A549 (cell line): ENCODE measurements at regions not wholly inside any gene's neighbourhood (a gene's known extent, or its start where the extent isn't known, plus 50 kb on each side); places are given as distances from the start of the nearest gene placed in this dataset.

Experiments
- ATAC-seq, 2 experiments: fragments of 200-7000 bp in 1 of 2; fragments of >200 bp in 1 of 2; cut with Nextera tagmentation in 1 of 2; cut with Tn5 transposase in 1 of 2; 3 replicates each; pipeline versions ENCODE4 v1.8.0 to v1.9.1; 2018 to 2020; ENCODE audit warnings: mild to moderate bottlenecking in 1 of 2, moderate library complexity in 1 of 2
- CTCF ChIA-PET: fragments of 300-600 bp; sonication (Branson Sonifier 250); formaldehyde crosslinking; extraction: SDS; loops from one replicate; lab custom pipeline; 2021; ENCODE audit warnings: antibody characterized with exemption, inconsistent platforms; lab: Yijun Ruan, JAX
- POLR2A ChIA-PET: fragments of 350-600 bp; formaldehyde crosslinking; extraction: SDS; loops from one replicate; lab custom pipeline; 2021; ENCODE audit warnings: antibody characterized with exemption, inconsistent platforms; lab: Yijun Ruan, JAX
- DNase-seq, 2 experiments: peaks; one replicate each; pipeline versions ENCODE4 v3.0.0 to v3.0.0-alpha.2; 2011 to 2016; ENCODE audit warnings: low read depth in 1 of 2, low spot score in 1 of 2
- FAIRE-seq: peaks from 2 replicates; lab custom pipeline; 2011; peaks lifted over from hg19 to GRCh38; lab: Jason Lieb, UNC
- H3K27ac ChIP-seq, 2 experiments: fragments of >200 bp; sonication (Bioruptor Twin); formaldehyde crosslinking; 3 replicates each; pipeline ENCODE4 v1.5.1; 2016 to 2017
- H3K4me1 ChIP-seq: fragments of >200 bp; sonication (Bioruptor Twin); formaldehyde crosslinking; 3 replicates; pipeline ENCODE4 v1.6.1; 2016
- H3K4me2 ChIP-seq: fragments of >200 bp; sonication (Bioruptor Twin); formaldehyde crosslinking; 3 replicates; pipeline ENCODE4 v1.6.1; 2016
- H3K4me3 ChIP-seq: fragments of >200 bp; sonication (Bioruptor Twin); formaldehyde crosslinking; 3 replicates; pipeline ENCODE4 v1.5.1; 2016
- H3K9me3 ChIP-seq: fragments of >200 bp; sonication (Bioruptor Twin); formaldehyde crosslinking; 3 replicates; pipeline ENCODE4 v1.6.1; 2016
- CBX2 ChIP-seq: fragments of 200-600 bp; sonication (generic); IDR thresholded peaks from 2 replicates; pipeline ENCODE4 v1.6.1; 2016; ENCODE audit warnings: low read depth, mild to moderate bottlenecking, borderline replicate concordance
- CBX8 ChIP-seq: fragments of 200-600 bp; sonication (generic); IDR thresholded peaks from 2 replicates; pipeline ENCODE4 v1.6.1; 2016
- EHF ChIP-seq: fragments of 250-450 bp; sonication (Bioruptor Pico); IDR thresholded peaks from 2 replicates; pipeline ENCODE4 v1.5.0; 2020; ENCODE audit warnings: mild to moderate bottlenecking
- ELK1 ChIP-seq: fragments of 150-350 bp; IDR thresholded peaks from 2 replicates; pipeline ENCODE4 v1.6.1; 2014; ENCODE audit warnings: low read depth, mild to moderate bottlenecking, low read length
- FOSL2 ChIP-seq, 2 experiments: fragments of 450-650 bp in 1 of 2; fragments of >200 bp in 1 of 2; sonication (Bioruptor Twin) in 1 of 2; formaldehyde crosslinking; IDR thresholded peaks; 2 replicates each; pipeline versions ENCODE4 v1.5.0 to v1.6.1; 2016 to 2020; ENCODE audit warnings: mild to moderate bottlenecking in 1 of 2, moderate library complexity in 1 of 2
- GATA3 ChIP-seq: IDR thresholded peaks from 2 replicates; pipeline ENCODE4 v1.6.1; 2012; ENCODE audit warnings: borderline replicate concordance
- HOXA7 ChIP-seq: fragments of 250-450 bp; sonication (Bioruptor Pico); IDR thresholded peaks from 2 replicates; pipeline ENCODE4 v1.5.0; 2020; ENCODE audit warnings: mild to moderate bottlenecking, moderate library complexity
- HOXB13 ChIP-seq: fragments of 250-450 bp; sonication (Bioruptor Pico); IDR thresholded peaks from 2 replicates; pipeline ENCODE4 v1.5.0; 2020; ENCODE audit warnings: low read depth, mild to moderate bottlenecking, moderate library complexity
- HOXB5 ChIP-seq: fragments of 250-450 bp; sonication (Bioruptor Pico); IDR thresholded peaks from 2 replicates; pipeline ENCODE4 v1.5.0; 2020; ENCODE audit warnings: mild to moderate bottlenecking, moderate library complexity
- KDM5A ChIP-seq: fragments of 200-600 bp; sonication (generic); IDR thresholded peaks from 2 replicates; pipeline ENCODE4 v1.6.1; 2016; ENCODE audit warnings: antibody characterized with exemption, mild to moderate bottlenecking
- MAFK ChIP-seq: fragments of 450-650 bp; IDR thresholded peaks from 2 replicates; pipeline ENCODE4 v1.6.1; 2014; ENCODE audit not compliant: partially characterized antibody
- MAX ChIP-seq: IDR thresholded peaks from 2 replicates; pipeline ENCODE4 v1.6.1; 2012
- NFE2L2 ChIP-seq: fragments of 150-350 bp; conservative IDR thresholded peaks from 2 replicates; pipeline ENCODE4 v1.6.1; 2014; ENCODE audit warnings: low read length
- NPAS2 ChIP-seq: fragments of 250-450 bp; sonication (Bioruptor Pico); IDR thresholded peaks from 2 replicates; pipeline ENCODE4 v1.8.0; 2022; ENCODE audit warnings: mild to moderate bottlenecking, moderate library complexity, borderline replicate concordance
- PBX3 ChIP-seq: IDR thresholded peaks from 2 replicates; pipeline ENCODE4 v1.6.1; 2012
- RCOR1 ChIP-seq: fragments of 150-350 bp; IDR thresholded peaks from 2 replicates; pipeline ENCODE4 v1.6.1; 2014; ENCODE audit warnings: antibody characterized with exemption, low read length, low read depth
- SMC3 ChIP-seq: fragments of >200 bp; sonication (Bioruptor Twin); formaldehyde crosslinking; IDR thresholded peaks from 3 replicates; pipeline ENCODE4 v1.6.1; 2018; ENCODE audit warnings: inconsistent platforms
- TFCP2L1 ChIP-seq: fragments of 250-450 bp; sonication (Bioruptor Pico); IDR thresholded peaks from 2 replicates; pipeline ENCODE4 v1.5.0; 2021; ENCODE audit warnings: mild to moderate bottlenecking
- TP53 ChIP-seq: fragments of 250-450 bp; sonication (Bioruptor Pico); IDR thresholded peaks from 2 replicates; pipeline ENCODE4 v1.5.0; 2021; ENCODE audit warnings: mild to moderate bottlenecking, moderate library complexity
- USF2 ChIP-seq: fragments of 450-650 bp; IDR thresholded peaks from 2 replicates; pipeline ENCODE4 v1.6.1; 2014; ENCODE audit warnings: antibody characterized with exemption
- ZC3H11A ChIP-seq: fragments of 450-650 bp; IDR thresholded peaks from 2 replicates; pipeline ENCODE4 v1.6.1; 2014; ENCODE audit warnings: antibody characterized with exemption, mild to moderate bottlenecking
- ZFP36 ChIP-seq: fragments of 450-650 bp; IDR thresholded peaks from 2 replicates; pipeline ENCODE4 v1.6.1; 2014; ENCODE audit warnings: borderline replicate concordance; ENCODE audit not compliant: partially characterized antibody
- ZNF302 ChIP-seq: fragments of 250-450 bp; sonication (Bioruptor Pico); IDR thresholded peaks from 2 replicates; pipeline ENCODE4 v1.9.0; 2021; ENCODE audit warnings: inconsistent platforms, mild to moderate bottlenecking, moderate library complexity
- WGBS: methylation state at CpG from one replicate; pipeline ENCODE4 v1.1.6; 2017; ENCODE audit errors: missing lambda C conversion rate; 5-methylcytosine and 5-hydroxymethylcytosine counted together

- no peaks in the 10 kb centered on the region for H3K9me3 ChIP-seq
- ChIA-PET CTCF (no interaction called here), POLR2A (no interaction called here)
- 11% methylated on average over 4 of the region's 4 CpGs for WGBS
- H3K4me1 ChIP-seq: no peaks in the 10 kb centered on the region
- no peak for FAIRE-seq
- no peak overlapping the region for H3K27ac ChIP-seq
- H3K4me3 ChIP-seq: no peak overlapping the region
- H3K4me2 ChIP-seq: no peak overlapping the region
- TF ChIP-seq PBX3 (no peak), ZFP36 (no peak), HOXB5 (CRISPR knock-in tag) (no peak), SMC3 (no peak), ELK1 (no peak), KDM5A (no peak), FOSL2 (IDR thresholded peaks at IDR 0.05) (no peak), FOSL2 (CRISPR knock-in tag; IDR thresholded peaks at IDR 0.05) (no peak), GATA3 (no peak), HOXA7 (CRISPR knock-in tag) (no peak), MAX (no peak)
- ATAC-seq: no peak
- no peak for DNase-seq
Measured at GRCh38 chr14:87632796-87633195, 360.2 kb downstream of the GALC start.

GRCh38 chr14:87630846-87631245, 362.1 kb downstream of the GALC start:
- ChIA-PET CTCF (no interaction called here), POLR2A (no interaction called here)
- 1% methylated on average over 4 of the region's 4 CpGs for WGBS
- DNase-seq: no peak
- no peak for FAIRE-seq
- no peak overlapping the region for H3K27ac ChIP-seq
- H3K9me3 ChIP-seq: no peaks in the 10 kb centered on the region
- no peak overlapping the region for H3K4me2 ChIP-seq
- H3K4me3 ChIP-seq: no peak overlapping the region
- ATAC-seq: no peak
- H3K4me1 ChIP-seq: no peaks in the 10 kb centered on the region
- TF ChIP-seq GATA3 (no peak), EHF (CRISPR knock-in tag) (no peak), TFCP2L1 (CRISPR knock-in tag) (no peak)

- no peak for ATAC-seq
- 0% methylated on average over 3 of the region's 3 CpGs for WGBS
- no peak for FAIRE-seq
Measured at GRCh38 chr14:87629788-87630187, 363.2 kb downstream of the GALC start.

GRCh38 chr14:87628780-87629179, 364.2 kb downstream of the GALC start:
- DNase-seq (no peak), FAIRE-seq (no peak), ATAC-seq (no peak)
- H3K4me2 ChIP-seq: no peak overlapping the region
- POLR2A ChIA-PET: no interaction called here
- TF ChIP-seq CBX8: no peak
- H3K4me3 ChIP-seq: no peak overlapping the region
- no peaks in the 10 kb centered on the region for H3K4me1 ChIP-seq
- no peaks in the 10 kb centered on the region for H3K9me3 ChIP-seq
- no peak overlapping the region for H3K27ac ChIP-seq
- CTCF ChIA-PET: no interaction called here
- 2% methylated on average over 3 of the region's 3 CpGs for whole genome bisulfite sequencing

More at GRCh38 chr14:87629788-87630187, 363.2 kb downstream of the GALC start:
- Histone ChIP-seq H3K4me3 (no peak overlapping the region), H3K9me3 (no peaks in the 10 kb centered on the region), H3K27ac (no peak overlapping the region), H3K4me1 (no peaks in the 10 kb centered on the region), H3K4me2 (no peak overlapping the region)
- no peak for DNase-seq
- CTCF ChIA-PET: no interaction called here
- POLR2A ChIA-PET: no interaction called here
- TF ChIP-seq HOXB13 (no peak), NPAS2 (CRISPR knock-in tag) (no peak), ZNF302 (no peak), NFE2L2 (no peak), MAFK (no peak), RCOR1 (no peak), TP53 (no peak), ZC3H11A (no peak), GATA3 (no peak), CBX2 (no peak), USF2 (no peak)
